Midbrain (tissue), 1 donor: ENCODE measurements at regions not wholly inside any gene's neighbourhood (a gene's known extent, or its start where the extent isn't known, plus 50 kb on each side); places are given as distances from the start of the nearest gene placed in this dataset.
"Not testable (repeated sequence)": the region's sequence is repeated elsewhere in the genome, so short reads cannot be mapped to it uniquely, and the experiment has no call there.

Experiments
- DNase-seq: peaks from one replicate; lab custom pipeline; 2025; lab: John Stamatoyannopoulos, UW

DNA sequence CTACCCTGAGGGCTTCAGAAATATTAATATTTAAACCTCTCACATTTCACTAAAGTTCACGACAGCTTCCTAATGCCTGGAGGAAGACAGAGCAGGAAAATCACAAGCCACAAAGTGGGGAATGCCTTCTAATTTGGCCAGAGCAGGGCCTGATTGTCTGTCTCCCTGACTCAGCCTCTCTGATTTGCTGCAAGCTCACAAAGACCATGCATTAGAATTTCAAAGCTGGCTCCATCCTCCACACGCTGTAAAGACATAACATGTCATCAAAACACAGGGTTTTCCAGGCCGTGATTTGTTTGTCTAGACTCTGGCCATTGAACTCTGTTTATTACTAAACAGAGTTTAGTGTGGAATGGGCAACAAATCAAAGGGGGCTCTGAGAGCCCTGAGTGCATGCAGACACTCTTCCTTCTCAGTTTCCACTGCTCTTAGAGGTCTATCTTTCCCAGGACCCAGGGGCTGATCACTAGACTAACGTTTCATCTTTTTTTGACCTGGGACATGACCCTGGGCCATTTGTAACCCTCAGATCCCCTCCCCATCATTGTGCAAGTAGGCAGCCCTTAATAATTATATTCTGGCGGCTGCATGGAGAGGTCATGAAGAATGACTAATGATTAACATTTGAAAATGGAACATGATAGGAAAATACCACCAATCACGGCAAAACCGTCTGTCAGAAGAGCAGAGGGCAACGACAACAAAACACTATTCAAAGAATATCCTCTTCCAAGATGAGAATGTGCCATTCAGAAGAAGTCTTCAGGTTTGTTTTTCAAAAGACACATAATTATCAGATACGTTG is 140.2 kb downstream of the ENC1 start:
- DNase-seq: no peak

DNA sequence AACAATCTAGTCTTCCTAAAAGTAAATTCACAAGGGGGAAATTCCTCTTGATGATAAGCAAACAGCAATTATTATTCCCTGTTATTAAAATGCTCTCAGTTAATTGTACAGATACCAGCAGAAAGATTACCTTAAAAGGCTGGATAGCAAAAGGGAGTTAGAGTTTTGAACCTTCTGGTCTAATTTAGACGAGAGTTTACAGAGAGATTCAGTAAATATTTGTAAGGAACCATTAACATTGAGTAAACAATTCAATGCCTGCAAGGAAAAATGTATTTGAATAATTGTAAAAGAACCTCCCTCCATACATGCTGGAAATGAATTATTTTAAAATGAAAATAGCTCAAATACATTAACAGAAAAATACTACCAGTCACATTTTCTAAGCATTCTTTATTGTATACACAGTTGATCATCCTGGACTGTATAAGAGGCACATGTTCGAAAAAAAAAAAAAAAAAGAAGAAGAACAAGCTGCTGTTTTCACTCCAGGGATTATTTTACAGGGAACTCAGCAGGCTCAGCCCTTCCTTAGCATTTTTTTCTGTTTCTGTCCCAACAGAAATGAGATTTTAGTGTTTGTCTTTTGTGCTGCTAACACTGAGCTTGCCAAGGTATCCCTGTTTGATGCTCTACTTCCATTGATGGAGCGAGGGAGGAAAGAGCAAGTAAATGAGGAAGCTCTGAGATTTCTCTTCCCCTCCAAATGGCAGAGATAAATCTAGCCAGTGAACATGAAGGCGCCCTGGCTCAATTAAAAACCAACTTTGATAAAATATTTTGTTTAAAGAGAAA is 141.1 kb downstream of the ENC1 start:
- DNase-seq: no peak

DNA sequence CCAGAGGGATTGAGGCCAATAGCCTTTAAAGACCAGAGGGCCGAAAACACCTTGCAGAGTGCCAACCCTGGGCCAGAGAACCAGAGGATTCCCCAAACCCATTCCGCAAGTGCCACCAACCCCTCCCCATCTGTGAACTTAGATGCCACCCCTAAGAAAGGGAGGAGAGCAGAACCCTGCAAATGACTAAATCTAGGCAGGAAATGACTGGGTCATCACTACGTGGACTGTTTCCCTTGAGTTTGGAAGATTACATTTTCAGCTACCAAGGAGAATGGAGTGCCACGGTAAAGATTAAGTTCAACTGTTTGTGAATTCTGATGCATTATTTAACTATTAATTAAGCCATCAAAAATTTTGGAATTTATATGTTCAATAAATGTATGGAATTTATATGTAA is 142.8 kb downstream of the ENC1 start:
- DNase-seq: no peak

DNA sequence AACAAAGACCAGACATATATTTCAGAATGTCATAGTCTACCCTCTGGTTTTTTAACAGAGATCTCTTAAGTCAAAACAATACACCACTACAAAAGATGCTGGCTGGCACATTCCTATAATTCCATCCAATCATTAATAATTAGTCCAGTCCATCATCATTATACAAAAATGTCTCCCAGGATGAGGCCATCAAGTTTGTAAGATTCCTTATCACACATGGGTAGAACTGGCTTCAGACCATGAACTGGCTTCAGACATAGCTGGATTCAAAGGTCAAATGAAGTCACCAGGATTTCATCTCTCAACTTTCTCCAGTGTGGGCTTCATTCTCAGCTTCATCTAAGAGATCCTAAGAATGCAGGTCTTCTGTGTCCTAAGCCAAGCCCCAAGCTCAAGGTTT is 147.1 kb downstream of the ENC1 start:
- DNase-seq: no peak

DNA sequence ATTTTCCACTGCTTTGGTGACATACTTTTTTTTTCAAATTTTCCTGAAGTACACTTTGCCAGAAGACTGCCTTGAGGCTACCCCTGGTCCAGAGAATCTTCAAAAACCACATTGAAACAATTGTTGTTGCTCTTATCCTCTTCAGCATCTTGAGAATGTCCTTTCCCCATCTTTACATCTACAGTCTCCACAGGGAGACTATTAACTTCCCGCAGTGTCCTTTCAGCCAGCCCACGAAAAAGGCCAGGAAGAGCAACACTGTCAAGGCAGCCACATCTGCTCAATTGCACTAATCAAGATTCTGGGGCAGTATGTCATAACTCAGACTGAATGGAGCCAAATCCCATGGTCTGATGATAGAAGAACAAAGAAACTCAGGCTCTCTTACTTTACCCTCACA is 148.3 kb downstream of the ENC1 start:
- DNase-seq: no peak

DNA sequence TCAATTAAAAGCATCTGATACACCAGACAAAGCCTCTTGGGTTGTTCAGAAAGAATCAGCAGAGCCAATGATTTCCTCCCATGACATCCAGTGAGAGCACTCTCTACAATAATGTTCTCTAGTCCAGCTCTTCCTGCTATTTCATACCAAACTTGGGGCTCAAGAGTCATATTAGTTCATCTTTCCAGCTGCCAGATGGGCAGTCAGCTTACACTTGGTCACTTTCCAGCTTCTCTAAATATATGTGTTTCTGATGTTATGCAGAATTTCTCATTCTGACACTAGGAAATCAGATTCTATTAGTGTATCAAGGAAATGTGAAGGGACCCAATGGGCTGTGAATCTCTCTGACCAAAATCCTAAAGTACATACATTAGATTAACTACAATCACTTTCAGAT is 148.9 kb downstream of the ENC1 start:
- DNase-seq: no peak

DNA sequence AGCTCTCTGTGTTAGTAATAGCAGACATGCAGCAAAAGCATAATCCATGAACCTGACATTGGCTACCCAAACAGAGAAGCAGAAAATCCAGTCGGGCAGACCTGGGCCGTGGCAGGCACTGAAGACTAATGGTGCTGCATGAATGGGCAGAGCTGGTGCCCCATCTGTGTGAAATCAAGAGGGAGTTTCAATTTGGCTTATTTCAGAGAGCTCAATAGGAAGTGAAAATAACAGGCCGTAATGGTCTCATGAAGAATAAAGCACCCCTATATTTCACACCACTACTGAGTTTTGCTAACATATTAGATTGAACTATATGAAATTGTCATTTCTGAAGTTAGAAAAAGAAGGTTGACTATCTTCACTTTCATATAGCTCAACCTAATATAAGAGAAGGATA is 149.7 kb downstream of the ENC1 start:
- DNase-seq: no peak

DNA sequence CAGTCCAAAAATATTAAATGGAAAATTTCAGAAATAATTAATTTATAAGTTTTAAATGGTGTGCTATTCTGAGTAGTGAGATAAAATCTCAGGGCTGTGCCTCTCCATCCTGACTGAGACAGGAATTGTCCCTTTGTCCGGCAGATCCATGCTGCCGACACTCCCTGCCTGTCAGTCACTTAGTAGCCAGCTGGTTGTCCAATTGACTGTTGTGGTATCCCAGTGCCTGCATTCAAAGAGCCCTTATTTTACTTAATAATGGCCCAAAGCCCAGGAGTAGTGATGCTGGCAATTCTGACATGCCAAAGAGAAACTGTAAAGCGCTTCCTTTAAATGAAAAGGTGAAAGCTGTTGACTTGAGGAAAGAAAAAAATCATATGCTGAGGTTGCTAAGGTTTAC is 157.5 kb downstream of the ENC1 start:
- DNase-seq: no peak

DNA sequence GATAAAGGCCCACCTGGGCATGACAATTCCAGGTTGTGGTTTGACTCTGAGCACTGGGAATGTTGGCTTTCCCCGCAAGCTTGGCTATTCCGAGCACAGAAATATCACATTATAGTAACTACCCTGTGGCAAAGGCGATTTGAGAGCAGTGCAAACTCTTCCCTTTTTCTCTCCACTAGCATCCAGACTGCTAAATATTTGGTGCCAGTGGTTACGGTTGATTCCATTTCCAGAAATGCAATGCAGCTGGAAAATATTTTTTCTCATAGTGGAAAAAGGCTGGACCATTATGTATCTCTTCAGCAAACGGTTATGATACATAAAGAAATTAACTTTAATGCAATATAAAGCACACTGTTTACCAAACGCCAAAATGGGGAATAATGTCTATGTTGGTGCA is 158.0 kb downstream of the ENC1 start:
- DNase-seq: no peak

DNA sequence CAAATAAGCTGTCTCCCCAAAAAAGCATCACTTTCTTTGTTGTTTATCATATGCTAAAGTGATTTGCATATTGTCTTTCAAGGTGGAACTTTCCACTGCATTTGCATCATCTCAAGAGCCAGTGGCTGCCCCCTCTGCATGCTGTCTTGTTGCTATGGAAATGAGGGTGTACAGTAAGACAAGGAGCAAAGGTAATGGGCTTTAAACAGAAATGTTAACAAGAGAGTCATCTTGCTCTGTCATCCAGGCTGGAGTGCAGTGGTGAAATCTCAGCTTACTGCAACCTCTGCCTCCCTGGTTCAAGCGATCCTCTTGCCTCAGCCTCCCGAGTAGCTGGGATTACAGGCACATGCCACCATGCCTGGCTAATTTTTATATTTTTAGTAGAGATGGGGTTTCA is 159.2 kb downstream of the ENC1 start:
- not testable (repeated sequence) for DNase-seq

DNA sequence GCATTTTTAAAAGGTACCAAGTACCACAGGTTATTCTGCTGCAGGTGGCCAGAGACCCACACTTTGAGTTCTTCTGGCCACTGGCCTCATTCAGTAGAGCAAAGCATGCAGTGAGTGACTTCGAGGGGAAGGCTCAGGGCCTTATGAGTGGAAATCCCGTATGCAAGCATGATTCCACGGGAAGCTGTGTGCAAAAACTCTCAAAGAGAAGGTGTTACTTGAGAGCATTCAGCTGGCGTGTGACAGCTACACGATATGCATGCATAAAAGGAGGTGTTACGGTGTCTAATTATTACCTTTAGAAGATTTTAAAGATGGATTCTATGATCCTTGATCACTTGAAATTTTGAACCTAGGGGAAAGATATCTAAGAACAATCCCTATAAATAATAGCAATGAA is 160.3 kb downstream of the ENC1 start:
- no peak for DNase-seq

DNA sequence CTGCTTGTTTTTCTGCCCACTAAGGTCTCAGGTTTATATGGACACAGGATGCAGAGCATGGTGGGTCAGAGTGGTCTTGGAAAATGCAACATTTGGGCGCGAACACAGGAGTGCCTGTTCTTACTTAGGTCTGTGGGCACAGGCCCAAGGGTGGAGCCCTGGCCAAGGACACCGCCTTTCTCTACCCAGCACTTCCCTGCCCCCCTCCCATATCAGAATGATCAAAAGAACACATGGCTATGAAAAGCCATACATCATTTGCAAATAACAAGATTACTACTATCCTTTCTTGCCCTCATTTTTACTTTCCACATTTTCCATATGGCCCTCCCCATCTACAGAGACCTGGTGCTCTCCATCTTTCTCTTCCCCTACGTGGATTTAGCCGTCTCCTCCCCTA is 162.2 kb downstream of the ENC1 start:
- no peak for DNase-seq

DNA sequence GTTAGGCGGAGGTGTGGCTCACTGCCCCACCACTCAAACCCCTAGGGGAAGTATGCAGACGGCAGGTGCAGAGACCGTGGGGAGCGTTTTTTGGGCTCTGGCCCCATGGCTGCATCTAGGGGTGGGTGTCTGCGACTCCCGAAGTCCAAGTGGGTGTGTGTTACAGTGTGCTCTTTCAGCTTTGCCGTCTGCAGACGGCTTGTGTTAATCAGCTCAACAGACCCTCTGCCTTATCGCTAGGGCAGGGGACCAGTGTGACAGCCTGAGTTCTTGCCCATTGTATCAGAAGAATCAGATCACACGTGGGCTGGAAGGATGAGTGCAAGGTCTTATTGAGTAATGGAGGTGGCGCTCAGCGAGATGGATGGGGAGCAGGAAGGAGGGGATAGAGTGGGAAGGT is 162.8 kb downstream of the ENC1 start:
- DNase-seq: no peak

DNA sequence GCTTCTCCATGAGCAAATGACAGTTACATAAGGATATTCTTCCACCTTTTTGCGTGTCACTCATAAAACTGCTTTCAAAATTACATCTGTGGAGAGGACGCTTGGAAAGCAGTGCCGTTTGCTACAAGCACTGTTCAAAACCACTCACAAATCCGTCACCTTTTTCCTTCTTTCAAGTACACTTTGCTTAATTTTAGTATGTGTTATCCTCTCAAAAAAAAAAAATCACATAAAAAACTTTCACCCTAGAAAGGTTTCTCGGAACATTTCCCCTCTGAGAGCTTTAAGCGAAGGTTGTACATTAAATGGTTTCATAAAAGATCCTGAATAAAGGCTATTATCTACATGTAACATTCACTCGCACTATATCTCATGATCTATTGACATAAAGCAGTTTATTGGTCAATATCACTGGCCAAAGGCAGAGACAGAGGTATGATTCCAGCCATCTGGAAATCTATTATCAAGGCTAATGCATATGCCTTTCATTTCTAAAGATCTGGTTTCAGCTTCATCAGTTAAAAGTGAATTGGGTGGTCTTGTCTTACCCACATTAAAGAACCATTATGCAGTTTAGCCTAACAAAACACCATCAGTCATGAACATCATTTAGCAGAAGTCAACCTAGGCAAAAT is 163.6 kb downstream of the ENC1 start:
- DNase-seq: no peak

DNA sequence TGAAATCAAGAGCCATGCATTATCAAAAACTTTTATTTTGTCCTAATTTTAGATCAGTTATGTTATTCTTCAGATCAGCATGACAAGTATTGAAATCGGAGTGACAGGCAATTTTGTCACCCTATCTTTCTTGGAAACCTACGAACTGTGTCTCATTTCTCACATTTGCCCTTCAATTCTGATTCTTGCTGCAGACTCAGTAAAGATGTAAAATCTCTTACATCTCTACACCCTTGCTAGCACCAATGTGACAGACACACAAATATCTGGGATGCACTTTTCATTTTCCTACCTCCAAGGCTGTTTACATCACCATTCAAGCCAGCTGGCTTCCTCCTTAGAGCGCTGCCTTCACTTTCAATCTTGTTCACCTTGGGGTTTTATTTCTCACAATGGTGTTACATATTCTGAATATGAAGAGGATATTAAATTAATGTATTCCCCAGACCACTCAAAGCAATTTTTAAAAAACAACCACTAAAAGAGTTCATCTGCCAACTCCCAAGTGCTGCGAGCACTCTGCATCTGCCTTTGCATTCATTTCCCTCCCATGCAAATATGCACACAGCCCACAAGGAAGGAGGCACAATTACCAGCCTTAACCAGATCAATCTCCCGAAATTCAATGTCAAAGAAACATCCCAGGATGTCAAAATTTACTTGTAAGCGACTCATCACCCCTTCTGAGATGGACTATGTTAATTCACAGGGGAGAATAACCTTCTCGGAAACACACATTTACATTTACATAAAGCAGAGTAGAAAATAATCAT is 164.3 kb downstream of the ENC1 start:
- DNase-seq: no peak

DNA sequence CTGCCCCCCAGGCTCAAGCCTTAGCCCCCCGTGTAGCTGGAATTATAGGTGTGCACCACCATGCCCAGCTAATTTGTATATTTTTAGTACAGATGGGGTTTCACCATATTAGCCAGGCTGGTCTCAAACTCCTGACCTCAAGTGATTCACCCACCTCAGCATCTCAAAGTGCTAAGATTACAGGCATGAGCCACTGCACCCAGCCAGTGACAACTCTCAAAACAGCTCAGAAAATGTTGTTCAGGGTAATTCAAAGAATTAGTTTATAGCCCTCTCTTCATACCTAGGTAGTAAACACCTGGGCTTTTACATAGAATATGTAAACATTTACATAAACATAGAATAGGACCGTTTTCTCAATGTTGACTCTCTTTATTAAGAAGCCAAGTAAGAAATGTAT is 168.7 kb downstream of the ENC1 start:
- no peak for DNase-seq

DNA sequence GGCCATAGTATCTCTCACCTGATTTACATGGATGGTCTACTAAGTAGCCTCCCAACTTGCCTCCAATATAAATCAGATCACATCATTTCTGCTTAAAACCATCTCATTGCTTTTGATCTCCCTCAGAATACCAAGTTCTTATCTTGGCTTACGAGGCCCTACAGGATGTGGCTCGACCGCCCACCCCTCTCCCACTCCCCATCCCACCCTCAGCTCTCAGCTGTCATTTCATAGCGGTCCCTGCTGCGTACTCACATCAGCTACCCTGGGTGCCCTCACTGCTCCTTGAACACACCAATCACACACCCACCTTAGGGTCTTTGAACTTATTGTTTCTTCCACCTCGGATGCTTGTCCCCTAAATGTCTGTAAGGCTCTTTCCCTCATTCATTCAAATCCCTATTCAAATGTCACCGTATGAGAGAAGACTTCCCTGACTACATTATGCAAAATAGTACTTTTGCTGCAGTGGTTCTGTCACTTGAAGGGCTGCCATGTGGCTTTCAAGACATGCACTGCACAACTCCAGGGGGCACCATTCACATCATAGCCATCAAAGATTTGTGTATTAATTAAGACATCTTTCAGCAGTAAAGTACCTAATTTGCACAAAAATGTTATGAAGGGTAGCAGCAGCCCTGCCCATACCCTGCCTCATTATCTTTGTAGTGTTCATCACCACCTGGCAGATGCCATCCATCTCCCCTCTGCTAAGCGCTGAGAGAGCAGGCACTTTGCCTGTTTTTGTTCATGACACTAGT is 171.1 kb downstream of the ENC1 start:
- DNase-seq: no peak

DNA sequence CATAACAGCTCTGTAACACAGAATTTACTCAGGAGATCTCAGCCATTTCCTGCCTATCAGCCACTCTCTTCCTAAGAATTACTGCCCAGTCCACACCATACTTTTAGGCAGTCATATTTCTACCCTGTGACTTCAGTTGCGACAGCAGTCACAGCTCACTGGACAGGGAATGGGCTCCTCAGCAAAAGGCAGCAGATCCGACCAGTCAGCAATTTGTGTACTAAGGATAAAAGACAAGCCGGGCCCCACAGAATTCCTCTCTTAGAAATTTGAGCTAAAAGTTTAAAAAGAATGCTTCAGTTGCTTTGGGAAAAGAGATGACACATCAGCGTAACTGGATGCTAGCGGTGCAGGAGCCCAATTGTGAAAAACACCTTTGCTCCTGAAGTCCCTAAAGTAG is 172.1 kb downstream of the ENC1 start:
- no peak for DNase-seq

DNA sequence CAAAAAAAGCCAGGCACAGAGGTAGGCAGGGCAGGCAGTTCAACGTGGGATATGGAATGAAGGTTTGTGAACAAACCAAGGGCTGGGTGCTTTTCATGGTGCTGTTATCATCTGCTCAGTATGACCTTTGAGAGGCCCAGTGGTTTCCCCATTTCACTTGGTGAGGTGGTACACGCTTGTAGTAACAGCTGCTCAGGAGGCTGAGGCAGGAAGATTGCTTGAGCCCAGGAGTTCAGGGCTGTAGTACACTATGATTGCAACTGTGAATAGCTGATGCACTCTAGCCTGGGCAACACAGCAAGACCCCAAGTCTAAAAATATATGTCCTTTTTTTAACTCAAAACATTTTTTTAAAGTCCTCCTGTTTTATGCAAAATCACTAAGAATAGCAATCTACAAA is 174.8 kb downstream of the ENC1 start:
- no peak for DNase-seq

DNA sequence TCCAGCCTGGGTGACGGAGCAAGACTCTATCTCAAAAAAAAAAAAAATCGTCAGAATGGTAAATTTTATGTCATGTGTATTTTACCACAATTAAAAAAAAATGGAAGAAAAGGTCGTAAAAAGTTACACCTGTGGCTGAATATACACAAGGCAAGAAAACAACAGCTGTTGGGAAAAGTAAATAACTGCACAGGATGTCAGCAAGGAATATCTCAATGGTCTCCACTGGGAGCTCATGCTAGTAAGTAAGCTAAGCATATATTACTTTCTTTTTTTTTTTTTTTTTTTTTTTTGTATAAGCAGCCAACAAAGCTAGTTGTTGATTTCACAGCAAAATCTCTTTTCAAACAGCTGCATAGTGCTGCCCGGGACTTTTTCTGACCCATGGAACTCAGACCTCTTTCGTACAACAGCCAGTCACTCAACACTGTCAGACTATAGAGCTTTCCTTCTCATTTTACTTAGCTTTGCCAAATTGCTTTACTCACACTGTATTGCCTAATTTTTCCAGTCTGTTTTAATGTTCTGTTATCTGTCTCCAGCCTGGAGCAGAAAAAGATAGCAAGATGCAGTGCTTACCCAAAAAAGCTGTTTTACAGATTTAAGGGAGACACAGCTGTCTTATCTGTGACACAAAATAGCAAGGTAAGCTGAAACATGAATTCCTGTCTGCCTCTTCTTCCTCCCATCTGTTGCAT is 175.9 kb downstream of the ENC1 start:
- DNase-seq: no peak

DNA sequence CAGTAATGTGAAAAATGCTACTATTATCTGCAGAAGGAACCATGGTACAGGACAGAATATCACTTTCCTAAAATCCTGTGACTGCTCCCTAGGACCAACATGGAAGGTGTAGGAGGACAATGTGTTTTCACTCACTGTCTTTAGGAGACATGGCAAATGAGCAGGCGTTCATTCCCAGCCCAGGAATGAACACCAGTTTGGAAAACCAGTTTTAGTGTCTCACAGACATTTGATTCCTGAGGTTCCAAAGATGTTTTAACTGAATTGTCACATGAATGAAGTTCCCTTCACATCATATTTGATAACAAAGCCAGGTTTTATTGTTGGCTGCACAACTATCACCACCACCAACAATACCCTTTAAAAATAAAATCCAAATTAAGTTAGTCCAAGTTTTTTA is 178.2 kb downstream of the ENC1 start:
- DNase-seq: no peak
